GM19351 (cell line): ENCODE measurements at regions not wholly inside any gene's neighbourhood (a gene's known extent, or its start where the extent isn't known, plus 50 kb on each side); places are given as distances from the start of the nearest gene placed in this dataset.

Experiments used
- ATAC-seq: cut with Tn5 transposase; IDR thresholded peaks from one replicate; pipeline ENCODE4 v1.9.1; 2021; ENCODE audit warnings: mild to moderate bottlenecking, moderate library complexity; ENCODE audit not compliant: unreplicated experiment

DNA sequence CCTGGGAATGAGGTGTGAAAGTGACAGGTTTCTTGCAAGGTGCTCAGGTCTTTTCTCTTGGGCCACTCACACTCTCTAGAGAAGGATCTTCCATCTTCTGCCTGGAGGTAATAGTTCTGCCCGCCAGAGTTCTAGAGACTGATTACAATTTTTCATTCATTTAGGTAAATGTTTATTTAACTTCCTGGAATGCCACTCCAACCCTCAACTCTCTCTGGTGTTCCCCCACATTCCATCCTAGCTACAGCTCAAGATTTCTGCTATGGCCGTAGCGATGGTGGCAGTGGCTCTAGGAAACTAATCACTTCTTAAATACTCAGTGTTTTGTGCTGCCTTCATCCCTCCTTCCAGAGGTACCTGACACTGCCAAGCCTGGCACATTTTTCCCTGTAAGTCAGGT lies 174.6 kb downstream of the WDR11 start:
- ATAC-seq: no peak

DNA sequence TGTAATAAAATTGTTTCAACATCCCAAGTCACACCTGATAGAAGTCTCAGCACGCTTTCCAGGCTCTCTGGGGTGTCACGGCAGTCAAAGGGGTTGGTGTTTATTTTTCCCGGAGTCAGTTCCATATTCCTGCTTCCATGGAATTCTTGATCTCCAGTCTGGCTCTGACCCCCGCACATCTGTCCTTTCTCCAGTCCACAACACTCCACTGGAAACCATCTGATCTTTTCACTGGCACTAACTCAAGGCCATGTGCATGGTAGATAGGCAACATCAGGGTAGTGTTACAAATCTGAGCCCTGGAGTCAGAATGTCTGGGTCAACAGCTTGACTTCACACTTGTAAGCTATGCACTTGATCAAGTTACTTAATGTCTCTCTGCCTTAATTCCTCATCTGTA lies 176.2 kb downstream of the WDR11 start:
- no peak for ATAC-seq

DNA sequence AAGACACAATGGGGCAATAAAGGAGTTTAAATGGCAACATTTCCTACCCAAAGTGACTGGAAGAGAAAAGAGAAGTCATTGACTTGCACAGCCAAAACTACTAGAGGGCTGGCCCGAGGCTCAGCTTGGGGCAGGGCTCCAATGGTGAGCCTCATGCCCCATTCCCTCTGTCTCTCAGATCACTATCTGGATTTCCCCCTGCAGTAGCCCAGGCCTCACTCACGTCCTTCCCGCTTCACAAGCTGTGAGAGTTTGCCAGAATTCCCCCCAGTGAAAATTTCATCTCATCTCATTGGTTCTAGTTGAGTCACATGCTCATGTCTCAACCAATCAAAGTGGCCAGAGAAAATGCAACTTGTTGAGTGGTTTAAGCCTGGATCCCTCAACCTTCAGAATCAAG lies 181.3 kb downstream of the WDR11 start:
- ATAC-seq: no peak

DNA sequence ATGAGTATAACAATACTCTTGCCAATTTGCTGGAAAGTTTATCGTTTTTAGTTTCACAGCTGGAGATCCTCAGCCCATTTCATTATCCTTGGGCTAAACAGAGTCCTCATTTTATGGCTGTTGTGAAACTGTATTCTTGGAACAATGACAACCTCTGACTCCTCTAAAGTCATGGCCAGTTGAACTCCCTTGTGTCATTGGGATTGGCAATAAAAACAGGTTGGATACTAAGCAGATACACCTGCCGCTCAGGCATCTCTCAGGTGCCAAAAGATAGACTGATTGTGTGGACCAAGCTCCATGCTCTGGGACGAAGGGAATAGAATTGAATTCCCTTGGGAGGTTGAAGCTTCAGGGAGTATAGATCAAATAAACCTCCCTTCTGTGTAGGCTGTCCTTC lies 182.2 kb downstream of the WDR11 start:
- ATAC-seq: no peak

DNA sequence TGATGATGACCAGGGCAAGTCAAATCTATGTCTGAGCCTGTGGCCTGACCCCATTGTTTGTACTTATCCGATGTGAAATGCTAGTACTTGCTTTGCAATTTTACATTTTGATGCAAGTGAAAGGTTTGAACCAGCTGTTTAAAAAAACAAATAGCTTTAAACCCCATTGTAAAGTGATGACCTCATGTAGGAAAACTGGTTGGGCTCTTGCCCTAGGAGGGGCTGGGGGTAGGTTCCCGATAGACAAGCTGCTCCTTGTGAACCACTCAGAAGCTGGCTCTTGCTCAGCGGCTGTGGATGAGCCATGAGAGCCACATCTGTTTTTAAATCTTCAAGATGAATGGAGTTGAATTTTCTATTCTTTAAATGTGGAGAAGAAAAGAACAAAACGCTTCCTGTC lies 185.3 kb downstream of the WDR11 start:
- no peak for ATAC-seq

DNA sequence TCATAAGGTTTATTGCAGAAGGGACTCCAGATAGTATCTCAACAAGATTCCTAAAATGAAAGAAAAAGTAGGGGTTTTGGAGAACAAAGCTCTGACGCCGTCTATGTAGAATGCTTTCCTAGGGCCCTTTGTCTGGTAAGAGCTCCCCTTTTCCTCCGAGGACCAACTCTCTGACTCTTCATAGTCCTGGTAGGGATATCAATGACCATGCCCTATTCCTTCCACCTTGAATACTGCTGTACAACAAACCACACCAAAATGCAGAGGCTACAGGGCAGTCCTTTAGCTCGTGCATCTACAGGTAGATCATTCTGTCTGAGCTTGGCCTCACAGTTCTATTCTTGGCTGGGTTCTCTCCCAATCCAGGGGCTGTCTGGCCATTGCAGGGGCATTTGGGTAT lies 190.3 kb downstream of the WDR11 start:
- no peak for ATAC-seq

DNA sequence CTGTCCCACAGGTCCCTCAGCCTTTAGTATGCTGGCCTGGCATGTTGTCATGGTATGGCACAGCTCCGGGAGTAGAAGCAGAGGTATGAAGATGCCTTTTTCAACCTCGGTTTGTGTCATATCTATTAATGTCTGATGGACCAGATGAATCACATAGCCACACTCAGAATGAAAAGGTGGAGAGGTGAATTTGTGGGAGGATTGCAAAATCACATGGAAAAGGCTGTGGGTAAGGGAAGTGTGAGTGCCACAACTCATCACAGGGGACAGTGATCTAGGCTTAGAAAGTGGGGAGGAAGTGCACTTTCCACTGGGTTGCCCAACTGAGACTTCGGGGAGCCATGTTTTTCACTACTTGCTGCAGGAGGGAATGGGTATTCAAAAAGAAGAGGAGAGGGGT lies 190.7 kb downstream of the WDR11 start:
- ATAC-seq: no peak

DNA sequence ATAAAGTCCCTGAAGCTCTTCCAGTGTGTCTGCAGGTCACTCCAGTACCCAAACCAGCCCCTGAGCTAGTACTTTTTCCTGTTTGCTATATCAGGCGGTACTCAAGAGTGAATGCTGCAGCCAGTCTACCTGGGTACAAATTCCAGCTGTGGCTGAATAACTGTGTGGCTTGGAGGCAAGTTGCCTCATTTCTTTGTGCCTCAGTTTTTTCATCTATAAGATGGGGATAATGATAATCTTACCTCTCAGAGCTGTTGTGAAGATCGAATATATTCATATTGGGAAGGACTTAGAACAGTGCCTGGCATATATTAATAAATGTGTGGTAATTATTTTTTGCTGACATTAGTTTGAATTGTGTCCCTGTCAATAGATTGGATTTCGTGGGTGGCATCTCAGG lies 191.2 kb downstream of the WDR11 start:
- no peak for ATAC-seq

DNA sequence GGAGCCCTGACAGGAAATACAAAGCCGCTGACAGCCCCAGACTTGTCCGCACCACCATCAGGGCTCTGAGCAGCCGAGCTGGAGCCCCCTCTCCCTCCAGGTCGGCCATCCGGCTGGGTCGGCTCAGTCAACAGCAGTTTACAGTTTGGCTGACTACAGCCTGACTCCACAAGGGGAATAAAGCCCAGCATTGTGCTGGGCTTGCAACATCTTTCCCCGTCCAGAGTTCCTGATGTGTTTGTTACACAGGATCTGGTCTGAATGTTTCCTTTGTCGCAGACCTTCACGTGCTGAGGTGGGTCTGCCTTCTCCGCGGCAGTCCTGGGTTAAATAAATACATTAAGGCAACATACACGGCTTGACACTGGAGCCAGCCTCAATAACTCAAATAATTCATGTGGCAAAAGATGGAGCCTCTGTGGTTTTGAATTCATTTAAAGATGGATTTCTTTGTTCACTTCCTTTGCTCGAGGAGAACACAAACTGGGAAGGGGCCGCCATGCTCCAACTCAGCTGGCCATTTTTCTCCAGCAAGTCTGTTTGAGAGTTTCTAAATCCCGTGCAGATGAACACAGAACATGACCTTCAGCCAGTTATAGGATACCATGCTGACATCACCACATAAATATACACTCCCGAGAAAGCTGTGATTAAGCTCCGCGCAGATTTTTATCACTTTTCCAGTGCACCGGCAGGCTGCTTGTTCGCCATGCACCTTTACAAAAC lies 192.1 kb downstream of the WDR11 start:
- no peak for ATAC-seq

DNA sequence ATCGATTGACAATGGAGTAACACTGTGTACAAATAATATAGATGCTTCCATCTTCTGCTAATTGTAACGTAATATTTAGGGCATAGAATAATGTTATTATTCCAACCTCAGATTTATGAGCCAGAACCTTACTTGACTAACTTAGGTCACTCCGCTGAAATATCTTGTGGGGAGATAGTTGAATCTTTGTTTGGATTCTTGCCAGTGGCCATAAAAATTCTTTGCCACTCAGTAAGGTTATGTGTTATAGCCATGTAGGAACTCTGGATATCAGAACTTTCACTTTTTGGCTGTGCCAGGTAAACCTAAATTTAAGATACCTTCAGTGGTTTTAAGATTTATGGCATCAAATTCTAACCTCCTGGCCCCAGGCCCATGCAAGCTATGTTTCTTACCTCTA lies 197.6 kb downstream of the WDR11 start:
- no peak for ATAC-seq

DNA sequence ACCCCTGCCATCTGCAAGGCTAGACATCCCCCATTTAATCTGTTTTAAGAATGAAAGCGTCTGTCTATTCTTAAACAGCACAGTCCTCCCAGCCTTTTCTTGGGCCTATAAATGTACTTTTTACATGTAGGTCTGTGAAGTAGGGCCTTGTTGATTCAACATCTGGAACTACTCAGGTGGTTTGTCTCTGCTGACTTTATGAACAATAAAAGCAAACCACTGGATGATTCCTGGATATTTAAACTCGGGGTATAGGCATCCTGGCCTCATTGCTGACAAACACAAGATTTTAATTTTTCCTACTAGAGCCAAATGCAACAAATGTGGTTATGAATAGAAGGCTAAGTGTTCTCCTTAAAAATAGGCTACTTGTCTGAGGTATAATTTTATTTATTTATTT lies 198.3 kb downstream of the WDR11 start:
- ATAC-seq: no peak

DNA sequence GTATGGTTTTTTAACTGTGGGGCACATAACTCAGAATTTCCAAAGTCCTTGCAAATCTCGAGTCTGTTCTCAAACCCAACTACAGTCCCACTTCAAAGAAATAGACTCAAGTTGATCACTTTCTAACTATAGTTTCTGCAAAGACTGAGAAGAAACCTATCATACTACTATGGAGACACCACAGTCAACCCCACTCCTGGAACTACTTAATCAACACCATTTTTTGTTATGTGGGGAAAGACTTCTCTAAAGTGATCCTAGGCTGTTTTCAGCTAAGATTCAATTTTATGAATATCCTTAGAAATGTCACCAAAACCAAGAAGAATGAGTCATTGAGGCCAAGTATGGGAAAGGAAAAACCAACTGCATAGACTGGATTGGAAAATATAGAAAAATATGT lies 198.8 kb downstream of the WDR11 start:
- no peak for ATAC-seq

DNA sequence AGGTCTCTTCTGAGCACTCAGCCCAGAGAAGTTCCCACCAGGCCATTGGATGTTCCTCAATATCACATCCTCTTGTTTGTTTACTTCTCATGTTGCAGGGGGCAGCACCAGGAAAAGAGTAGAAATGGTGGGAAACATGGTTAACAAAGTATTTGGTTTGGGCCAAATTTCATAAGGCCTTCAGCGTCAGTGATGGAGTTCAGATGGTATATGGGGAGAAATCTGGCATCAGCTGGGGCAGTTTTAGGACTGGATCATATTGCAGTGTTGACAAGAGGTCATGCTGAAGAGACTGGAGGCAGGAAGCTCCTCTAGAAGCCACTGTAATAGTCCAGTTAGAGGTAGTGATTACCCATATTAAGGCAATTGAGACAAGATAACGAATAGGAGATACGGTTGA lies 200.0 kb downstream of the WDR11 start:
- no peak for ATAC-seq

DNA sequence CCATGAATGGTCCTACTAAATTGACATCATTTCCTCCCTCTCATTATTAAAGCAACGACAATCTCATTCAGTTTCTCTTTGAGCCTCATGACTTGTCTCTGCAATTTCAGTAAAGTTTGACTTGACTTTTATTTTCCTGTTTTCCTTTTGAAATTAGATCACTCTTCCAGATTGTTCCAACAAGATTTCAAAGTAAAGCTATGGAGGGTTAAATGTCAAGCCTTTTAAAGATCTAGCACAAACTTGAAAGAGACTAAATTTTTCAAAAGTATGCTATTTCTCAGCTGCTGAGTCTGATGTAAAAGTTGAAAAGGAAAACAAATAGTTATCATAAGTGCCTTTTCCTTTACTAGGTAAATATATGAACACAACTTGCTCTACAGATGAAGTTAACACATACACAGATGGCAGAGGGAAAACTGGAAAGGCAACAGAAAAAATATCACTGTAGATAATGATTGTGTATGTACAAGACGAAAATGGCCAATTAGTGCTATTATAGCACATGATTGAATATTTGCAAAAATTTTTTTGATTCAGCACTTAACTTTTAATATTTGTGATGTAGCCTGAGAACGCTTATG lies 200.6 kb downstream of the WDR11 start:
- ATAC-seq: no peak

DNA sequence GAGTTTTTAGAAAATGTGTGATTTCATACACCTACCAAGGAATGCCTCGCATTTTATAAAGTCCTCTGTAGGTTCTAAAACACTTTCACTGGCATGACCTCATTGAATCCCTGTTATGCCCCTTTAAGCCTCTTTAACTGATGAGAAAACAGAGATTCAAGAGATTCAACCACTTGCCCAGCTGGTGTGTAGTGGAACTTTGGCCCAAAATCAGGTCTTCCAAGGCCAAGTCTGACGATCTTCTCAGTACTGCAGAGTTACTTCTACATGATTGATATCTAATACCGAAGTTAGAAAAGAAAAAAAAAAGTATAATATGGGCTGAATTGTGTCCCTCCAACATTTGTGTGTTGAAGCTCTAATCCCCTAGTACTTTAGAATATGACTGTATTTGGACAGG lies 202.0 kb downstream of the WDR11 start:
- ATAC-seq: no peak

DNA sequence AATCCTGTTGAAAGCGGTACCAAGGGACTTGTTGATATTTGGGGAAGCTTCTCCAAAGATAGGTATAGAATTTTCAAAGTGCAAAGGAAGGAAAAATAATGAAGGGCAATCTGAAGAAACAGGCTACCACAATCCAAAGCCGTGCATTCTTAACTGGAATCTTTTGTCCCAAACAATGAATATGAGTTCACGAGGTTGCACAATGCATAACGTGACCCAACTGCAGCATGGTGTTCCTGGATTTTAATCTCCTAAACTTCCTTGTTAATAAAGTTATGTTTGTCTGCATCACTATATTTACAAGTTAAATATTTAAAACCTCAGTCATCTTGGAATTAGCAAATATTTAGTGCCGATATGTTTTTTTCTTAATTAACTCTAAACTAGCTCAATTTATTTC lies 203.7 kb downstream of the WDR11 start:
- ATAC-seq: no peak

DNA sequence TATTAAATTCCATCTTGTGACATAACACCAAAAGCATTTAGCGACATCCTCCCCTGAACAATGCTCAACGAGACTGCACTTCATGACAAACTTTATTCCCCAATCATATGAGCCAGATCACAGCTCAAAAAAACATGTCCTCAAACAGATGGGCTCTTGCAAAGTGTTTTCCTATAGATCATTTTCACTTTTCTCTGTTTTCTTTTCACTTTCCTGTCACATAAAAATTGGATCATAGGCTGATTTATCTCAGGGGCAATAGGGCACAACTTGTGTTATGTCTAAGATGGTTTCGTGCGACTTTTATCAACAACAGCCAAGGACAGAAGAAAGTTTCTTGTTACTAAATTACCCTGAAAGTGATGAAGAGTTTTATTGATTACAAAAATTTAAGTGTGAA lies 206.1 kb downstream of the WDR11 start:
- no peak for ATAC-seq

DNA sequence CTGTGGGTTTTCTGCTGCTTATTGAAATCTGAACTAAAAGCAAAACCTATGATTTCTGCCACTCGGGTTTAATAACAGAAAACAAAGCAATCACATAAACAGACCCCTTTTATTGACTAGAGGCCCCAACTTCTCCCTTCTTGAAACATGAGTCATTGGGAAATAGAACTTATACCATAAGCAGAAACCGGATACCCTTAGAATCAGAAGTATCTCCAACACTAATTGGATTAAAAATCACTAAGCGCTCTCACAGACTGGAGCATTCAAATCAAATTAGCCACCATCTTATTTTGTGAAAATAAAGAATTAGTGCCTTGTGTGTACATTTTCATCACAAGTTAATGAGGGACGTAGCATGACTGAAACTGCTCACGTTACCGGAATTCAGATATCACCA lies 206.9 kb downstream of the WDR11 start:
- no peak for ATAC-seq

DNA sequence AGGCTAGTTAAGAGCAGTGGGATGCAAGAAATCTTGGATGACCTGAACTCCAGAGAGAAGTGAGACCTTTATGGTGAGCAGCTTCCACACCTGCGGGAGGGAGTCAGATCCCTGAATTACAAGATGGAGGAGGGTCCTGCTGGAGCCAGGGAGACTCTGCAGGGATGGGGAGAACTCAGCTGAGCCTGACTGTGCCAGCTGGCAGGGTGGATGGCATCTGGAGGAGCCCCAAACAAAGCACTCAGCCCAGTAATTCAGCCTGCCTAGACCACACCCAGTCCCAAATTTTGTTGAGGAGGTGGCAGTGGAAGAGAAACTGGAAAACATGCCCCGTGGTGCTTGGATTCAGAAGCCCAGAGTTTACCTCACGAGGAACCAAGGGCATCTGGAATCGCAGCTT lies 208.2 kb downstream of the WDR11 start:
- ATAC-seq: no peak

DNA sequence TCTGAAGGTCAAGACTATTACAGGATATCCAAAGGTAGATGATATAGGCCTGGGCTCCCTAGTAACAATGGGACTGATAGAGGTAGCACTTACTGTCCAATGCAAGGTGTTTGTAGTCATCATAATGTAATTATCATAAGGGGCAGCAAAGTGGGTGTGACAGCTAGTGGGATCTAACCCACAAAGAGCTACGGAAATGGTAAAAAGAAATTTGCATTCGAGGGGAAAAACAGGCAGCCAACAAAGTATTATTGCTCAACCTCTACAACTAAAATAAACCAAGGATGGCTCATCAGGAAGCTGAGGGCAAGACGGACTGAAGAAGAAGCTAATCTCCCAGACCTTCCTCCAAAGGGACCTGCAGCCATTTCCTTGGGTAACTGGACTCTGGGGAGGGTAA lies 211.0 kb downstream of the WDR11 start:
- ATAC-seq: no peak

DNA sequence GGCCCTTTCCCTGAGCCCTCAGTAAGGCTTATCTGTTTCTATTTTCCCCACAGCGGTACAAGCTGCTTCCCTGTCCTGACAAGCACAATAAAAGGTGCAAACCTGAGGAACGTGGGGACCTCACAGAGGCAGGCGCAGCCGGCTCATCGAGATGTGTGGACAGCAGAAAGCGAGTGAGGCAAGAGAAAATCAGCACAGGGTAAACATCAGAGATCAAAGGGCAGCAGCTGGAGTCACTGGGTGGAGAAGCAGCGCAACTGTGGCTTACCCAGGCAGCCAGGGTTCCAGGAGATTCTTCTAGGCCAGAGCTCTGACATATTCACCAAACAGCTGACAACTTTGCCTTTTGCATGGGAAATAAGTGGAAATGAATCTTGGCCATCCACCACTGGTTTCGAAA lies 212.6 kb downstream of the WDR11 start:
- no peak for ATAC-seq

DNA sequence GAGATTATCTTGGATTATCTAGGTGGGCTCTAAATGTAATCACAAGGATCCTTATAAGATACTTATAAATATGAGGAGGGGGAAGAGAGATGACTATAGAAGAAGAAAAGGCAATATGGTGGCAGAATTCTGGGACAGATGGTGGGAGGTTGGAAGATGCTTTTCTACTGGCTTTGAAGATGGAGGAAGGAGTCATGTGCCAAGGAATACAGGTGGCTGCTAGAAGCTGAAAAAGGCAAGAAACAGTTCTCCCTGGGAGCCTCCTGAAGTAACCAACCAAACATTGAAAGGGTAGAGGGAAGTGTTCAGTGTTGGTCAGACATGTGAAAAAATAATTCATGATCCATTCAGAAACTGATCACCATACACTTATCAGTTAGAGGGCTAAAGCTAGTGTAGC lies 213.3 kb downstream of the WDR11 start:
- no peak for ATAC-seq

DNA sequence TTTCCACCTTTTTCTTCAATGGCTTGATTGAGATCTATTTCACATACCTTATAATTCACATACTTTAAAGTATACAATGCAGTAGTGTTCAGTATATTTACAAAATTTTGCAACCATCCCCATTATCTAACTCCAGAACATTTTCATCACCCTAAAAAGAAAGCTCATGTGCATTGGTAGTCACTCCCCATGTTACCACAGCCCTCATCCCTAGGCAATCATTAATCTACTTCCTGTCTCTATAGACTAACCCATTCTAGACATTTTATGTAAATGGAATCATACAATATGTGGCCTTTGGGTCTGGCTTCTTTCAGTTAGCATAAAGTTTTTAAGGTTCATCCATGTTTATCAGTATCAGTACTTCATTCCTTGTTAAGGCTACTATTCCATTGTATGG lies 214.2 kb downstream of the WDR11 start:
- ATAC-seq: no peak
